Right hindlimb (tissue), 1 donor: ENCODE measurements at regions not wholly inside any gene's neighbourhood (a gene's known extent, or its start where the extent isn't known, plus 50 kb on each side); places are given as distances from the start of the nearest gene placed in this dataset.

Source experiments
- DNase-seq: peaks from one replicate; pipeline ENCODE4 v3.0.0-alpha.2; 2018

- no peak for DNase-seq
These were observed 170.8 kb upstream of the SOX1 start for GRCh38 chr13:111895896-111896821.

GRCh38 chr13:111897178-111897845 is 169.6 kb upstream of the SOX1 start:
- no peak for DNase-seq

- DNase-seq = no peak
These were observed 169.1 kb upstream of the SOX1 start for GRCh38 chr13:111897846-111898215.

DNA sequence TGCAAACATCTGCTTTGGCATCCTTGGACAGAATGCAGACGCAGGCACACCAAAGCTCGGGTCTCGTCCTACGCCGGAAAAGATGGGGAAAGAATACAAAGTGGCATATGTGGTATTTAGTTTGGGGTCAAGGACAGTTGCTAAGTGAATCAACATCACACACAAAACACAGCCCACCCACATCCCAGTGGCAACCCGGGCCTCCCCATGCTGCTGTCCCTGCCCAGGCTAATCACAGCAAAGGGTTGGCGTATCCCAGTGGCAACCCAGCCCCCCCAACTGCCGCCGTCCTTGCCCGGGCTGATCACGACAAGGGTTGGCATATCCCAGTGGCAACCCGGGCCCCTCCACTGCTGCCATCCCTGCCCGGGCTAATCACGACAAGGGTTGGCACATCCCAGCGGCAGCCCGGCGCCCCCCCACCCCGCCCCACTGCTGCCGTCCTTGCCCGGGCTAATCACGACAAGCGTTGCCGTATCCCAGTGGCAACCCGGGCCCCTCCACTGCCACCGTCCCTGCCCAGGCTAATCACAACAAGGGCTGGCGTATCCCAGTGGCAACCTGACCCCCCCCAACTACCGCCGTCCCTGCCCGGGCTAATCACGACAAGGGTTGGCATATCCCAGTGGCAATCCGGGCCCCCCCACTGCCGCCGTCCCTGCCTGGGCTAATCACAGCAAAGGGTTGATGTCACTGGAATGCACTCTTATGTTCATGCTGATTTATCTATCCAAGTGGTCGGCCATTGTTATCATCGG is 167.8 kb upstream of the SOX1 start:
- no peak for DNase-seq

GRCh38 chr13:111899714-111900389 is 167.1 kb upstream of the SOX1 start:
- DNase-seq = no peak

DNA sequence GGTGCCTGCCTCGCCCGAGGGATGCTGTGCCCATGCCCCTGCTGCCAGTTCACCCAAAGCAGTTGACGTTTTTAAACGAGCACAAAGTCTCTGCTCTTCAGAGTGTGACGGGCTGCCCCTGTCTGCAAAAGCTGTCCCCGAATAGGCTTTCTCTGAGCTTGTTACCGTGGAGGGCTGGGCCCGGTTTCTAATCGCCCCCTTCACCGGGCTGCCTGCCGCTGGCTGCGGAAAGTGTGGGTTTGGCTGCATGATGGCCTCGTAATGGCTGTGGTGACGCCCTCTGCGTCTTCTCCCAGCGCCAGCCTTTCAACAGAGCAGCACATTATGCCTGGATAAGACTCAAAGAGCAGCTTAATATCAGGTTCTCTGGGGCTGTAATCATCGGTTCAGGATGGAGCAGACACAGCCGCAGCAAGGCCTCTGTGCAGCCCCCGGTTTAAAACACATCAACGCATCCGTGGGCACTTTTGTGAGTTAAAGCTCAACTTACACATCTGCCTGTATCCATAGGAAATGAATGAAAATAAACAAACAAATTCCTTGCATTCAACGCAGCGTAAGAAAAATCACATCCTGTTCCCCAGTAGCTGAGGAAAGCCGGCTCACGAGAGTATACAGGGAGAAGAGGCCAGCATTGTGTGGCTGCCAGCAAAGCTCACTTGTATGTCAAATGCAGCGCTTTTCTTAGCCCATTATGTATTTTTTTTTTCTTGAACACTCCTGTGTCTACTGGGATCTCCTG is 166.4 kb upstream of the SOX1 start:
- peak; percentile 82 for DNase-seq

DNA sequence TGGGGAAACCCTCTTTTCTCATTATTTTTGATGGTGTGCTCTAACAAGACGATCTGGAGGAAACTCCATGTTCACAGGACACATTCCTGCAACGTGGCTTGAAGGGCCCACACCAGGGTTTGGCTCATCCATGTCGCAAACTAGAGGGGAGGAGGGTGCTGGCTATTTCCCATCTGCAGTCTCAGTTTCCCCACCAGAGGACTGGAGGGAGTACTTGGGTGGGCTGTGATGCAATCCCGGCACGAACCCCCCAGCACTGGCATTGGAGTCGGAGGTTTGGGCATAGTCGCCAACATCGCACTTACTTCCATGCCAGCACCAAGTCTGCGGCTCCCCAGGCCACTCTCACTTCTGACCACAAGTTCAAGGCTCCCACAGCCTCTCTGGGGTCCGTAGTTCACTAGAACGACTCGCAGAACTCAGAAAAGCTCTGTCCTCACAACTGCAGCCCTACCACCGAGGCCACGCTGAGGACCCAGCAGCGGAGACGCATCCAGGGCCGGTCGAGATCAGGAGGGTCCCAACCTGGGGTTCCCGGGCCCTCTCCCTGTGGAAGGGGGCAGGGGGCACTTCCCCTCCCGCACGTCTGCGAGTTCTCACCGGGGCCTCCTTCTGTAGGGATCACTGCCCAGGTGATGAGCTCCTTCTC is 165.6 kb upstream of the SOX1 start:
- DNase-seq = no peak

DNA sequence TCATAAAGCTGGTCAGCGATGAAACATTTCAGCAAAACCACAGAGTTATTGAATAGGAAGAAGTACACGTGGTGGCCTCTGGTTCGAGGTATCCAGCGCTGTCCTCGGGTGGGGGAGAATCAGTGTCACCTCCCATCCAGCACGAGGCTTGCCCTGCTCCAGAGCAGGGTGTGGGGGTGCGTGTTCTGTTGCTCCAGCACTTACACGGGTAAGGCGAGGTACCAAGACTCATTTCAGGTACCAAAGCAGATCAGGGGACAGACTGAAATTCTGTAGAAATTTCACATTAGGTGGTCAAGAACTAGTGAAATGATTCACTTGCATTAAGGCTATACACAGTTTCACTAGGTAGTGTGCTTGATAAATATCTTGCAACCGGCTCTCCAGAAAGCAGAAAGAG is 164.2 kb upstream of the SOX1 start:
- no peak for DNase-seq

- DNase-seq = no peak
These were observed 163.8 kb upstream of the SOX1 start for GRCh38 chr13:111903143-111903542.

DNA sequence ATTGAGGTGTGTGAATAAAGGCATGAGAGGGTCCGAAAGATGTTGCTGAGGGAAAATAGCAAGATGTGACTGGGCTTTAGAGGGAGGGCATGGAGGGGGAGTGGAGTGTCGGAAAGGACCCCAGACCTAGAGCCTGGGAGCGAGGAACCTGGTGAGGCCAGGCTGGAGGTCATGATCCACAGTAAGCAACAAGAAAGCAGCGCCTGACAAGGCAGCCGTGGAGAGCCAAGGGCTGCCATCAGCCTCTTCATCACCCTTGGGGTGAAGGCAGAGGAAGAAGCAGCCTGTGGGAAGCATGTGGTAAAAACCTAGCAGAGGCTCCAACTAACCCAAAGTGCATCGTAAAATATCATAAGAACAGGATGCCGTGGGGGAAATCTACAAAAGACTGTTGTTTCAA is 162.8 kb upstream of the SOX1 start:
- no peak for DNase-seq

- no peak for DNase-seq
These were observed 162.0 kb upstream of the SOX1 start for GRCh38 chr13:111904701-111905608.

GRCh38 chr13:111905609-111905945 is 161.4 kb upstream of the SOX1 start:
- no peak for DNase-seq

DNA sequence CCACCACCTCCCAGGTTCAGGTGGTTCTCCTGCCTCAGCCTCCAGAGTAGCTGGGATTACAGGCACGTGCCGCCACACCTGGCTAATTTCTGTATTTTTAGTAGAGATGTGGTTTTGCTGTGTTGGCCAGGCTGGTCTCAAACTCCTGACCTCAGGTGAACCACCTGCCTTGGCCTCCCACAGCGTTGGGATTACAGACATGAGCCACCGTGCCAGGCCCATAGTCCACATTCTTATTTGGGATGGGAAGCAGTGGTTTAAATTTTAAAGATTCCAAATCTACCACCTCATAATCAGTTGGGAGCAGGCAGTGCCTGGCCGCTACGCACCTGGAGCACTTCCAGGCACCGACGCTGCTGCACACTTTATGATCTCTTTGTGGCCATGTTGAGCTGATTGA is 160.6 kb upstream of the SOX1 start:
- DNase-seq = no peak

GRCh38 chr13:111906816-111907215 is 160.1 kb upstream of the SOX1 start:
- DNase-seq = no peak

DNA sequence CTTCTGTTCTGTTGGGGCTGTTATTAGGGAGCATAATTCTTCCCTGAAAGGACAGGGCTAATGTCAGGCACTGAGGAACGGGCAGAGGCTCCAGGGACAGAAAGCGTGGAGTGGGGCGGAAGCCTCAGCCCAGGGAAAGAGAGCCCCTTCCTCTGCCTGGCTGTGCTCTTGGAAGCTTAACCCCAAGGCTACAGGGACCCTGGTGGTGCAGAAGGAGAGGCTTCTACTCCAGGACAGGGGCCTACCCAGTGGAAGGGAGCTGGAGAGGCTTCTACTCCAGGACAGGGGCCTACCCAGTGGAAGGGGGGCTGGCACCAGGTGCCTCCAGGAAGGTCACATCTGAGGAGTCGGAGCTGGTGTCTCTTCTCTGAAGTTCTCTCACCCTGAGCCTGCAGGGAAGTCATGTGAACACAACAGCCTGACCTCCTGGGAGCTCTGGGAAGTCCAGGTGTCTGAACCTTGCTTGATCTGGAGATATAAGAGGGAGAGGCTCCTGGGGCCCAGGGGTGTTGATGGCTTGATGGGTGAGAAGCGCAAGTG is 159.5 kb upstream of the SOX1 start:
- DNase-seq = no peak

DNA sequence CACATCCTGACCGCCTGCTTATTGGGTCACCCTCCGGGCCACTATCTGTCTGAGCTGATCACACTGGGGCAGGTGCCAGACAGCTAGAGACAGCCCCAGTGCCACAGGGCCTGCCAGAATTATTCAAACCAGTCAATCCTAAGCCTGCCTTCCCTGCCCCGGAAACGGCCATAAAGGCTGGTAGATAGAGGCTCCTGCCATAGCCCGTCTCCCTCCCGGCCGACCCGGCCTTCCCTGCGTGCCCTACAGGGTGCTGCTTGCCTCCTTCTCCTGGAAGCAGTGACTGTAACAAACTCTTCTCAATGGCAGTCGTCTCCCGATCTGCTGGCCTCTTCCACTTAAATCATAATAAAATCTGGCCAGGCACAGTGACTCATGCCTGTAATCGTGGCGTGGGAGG is 158.6 kb upstream of the SOX1 start:
- DNase-seq = no peak

DNA sequence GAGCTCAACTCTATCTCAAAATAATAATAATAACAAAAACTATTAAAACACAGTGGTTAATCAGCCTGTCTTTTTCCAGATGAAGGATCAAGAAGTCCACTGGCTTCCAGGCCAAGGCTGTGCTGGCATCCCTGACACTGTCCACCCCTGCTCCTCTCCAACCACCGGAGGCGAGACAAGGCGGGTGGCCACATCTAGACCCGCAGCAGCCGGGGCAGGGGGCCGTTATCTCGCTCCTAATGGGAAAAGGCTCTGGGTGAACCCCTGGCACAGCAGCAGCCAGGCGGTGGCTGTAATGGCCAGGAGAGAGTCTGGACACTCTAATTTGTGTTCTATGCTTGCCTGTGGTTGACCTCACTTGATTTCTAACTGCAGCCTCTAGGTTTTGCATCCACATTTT is 158.0 kb upstream of the SOX1 start:
- DNase-seq = no peak

- DNase-seq = no peak
These were observed 157.4 kb upstream of the SOX1 start for GRCh38 chr13:111909501-111909900.

- no peak for DNase-seq
These were observed 156.8 kb upstream of the SOX1 start for GRCh38 chr13:111909971-111910671.
